Naive B cell (primary cell): ENCODE measurements at regions not wholly inside any gene's neighbourhood (a gene's known extent, or its start where the extent isn't known, plus 50 kb on each side); places are given as distances from the start of the nearest gene placed in this dataset.
A peak's percentile ranks its signal among the peaks of the same experiment; 100 is the strongest.

ENCODE experiments used
- ATAC-seq, 2 donors: fragments of 150-1000 bp; cut with Tn5 transposase; 2 replicates each; pipeline ENCODE4 v1.10.0; 2021; ENCODE audit warnings: low read depth in 2 of 2, mild to moderate bottlenecking in 2 of 2, moderate library complexity in 2 of 2
- DNase-seq: peaks from one replicate; pipeline ENCODE4 v3.0.0; 2022
- H3K27ac Mint-ChIP-seq, 6 donors: one replicate each; pipeline ENCODE4 v1.8.0; 2020 to 2022; ENCODE audit warnings: mild to moderate bottlenecking in 6 of 6, mixed read lengths in 6 of 6, moderate library complexity in 5 of 6, inconsistent platforms in 2 of 6
- H3K27me3 Mint-ChIP-seq, 3 donors: one replicate each; pipeline ENCODE4 v1.8.0; 2021 to 2022; ENCODE audit warnings: mixed read lengths in 3 of 3, mild to moderate bottlenecking in 1 of 3
- H3K36me3 Mint-ChIP-seq, 2 donors: one replicate each; pipeline ENCODE4 v1.8.0; 2020 to 2022; ENCODE audit warnings: mixed read lengths in 2 of 2, inconsistent platforms in 1 of 2, mild to moderate bottlenecking in 1 of 2
- H3K4me1 Mint-ChIP-seq, 3 donors: one replicate each; pipeline ENCODE4 v1.8.0; 2020 to 2022; ENCODE audit warnings: mixed read lengths in 3 of 3, inconsistent platforms in 1 of 3, mild to moderate bottlenecking in 1 of 3, moderate library complexity in 1 of 3
- H3K4me3 Mint-ChIP-seq, 8 donors: one replicate each; pipeline ENCODE4 v1.8.0; 2020 to 2022; ENCODE audit warnings: mild to moderate bottlenecking in 8 of 8, mixed read lengths in 8 of 8, moderate library complexity in 8 of 8, inconsistent platforms in 2 of 8
- H3K9me3 Mint-ChIP-seq, 7 donors: one replicate each; pipeline ENCODE4 v1.8.0; 2020 to 2022; ENCODE audit warnings: mixed read lengths in 7 of 7, mild to moderate bottlenecking in 5 of 7, inconsistent platforms in 2 of 7, moderate library complexity in 1 of 7

- Mint-ChIP-seq H3K36me3 (no peaks in the 10 kb centered on the region), H3K4me3 (peak overlapping the region in 2 of 8 donors; percentile 4 to 53), H3K4me1 (peaks cover 17 to 32% (median 19%) of the 10 kb centered on the region in 3 donors)
These were observed 73.5 kb upstream of the PPARA start for GRCh38 chr22:46076651-46077339.

GRCh38 chr22:46077669-46078099 is 72.6 kb upstream of the PPARA start:
- Mint-ChIP-seq H3K36me3 (no peaks in the 10 kb centered on the region), H3K4me1 (peaks cover 15 to 32% (median 17%) of the 10 kb centered on the region in 3 donors), H3K4me3 (peak overlapping the region in 2 of 8 donors; percentile 44 to 51), H3K9me3 (no peaks in the 10 kb centered on the region), H3K27ac (peak overlapping the region in 1 of 6 donors; percentile 81), H3K27me3 (no peaks in the 10 kb centered on the region)
- DNase-seq (no peak), ATAC-seq (no peak)

More at GRCh38 chr22:46076651-46077339, 73.5 kb upstream of the PPARA start:
- Mint-ChIP-seq H3K27me3 (no peaks in the 10 kb centered on the region), H3K27ac (peak overlapping the region in 1 of 6 donors; percentile 60), H3K9me3 (no peaks in the 10 kb centered on the region)
- DNase-seq (no peak), ATAC-seq (no peak)

- Mint-ChIP-seq H3K4me3 (no peak overlapping the region), H3K36me3 (no peaks in the 10 kb centered on the region), H3K4me1 (peaks cover 10 to 29% (median 12%) of the 10 kb centered on the region in 3 donors), H3K9me3 (no peaks in the 10 kb centered on the region), H3K27ac (no peak overlapping the region), H3K27me3 (no peaks in the 10 kb centered on the region)
- no peak for ATAC-seq
- no peak for DNase-seq
These were observed 71.9 kb upstream of the PPARA start for GRCh38 chr22:46078241-46079092.

- Mint-ChIP-seq H3K9me3 (no peaks in the 10 kb centered on the region), H3K4me1 (peaks cover 6 to 30% (median 10%) of the 10 kb centered on the region in 3 donors), H3K4me3 (peak overlapping the region in 1 of 8 donors; percentile 63), H3K36me3 (no peaks in the 10 kb centered on the region), H3K27ac (no peak overlapping the region), H3K27me3 (no peaks in the 10 kb centered on the region)
- no peak for ATAC-seq
- no peak for DNase-seq
These were observed 71.0 kb upstream of the PPARA start for GRCh38 chr22:46079093-46079860.

- no peak for ATAC-seq
- H3K27me3 Mint-ChIP-seq, result no peaks in the 10 kb centered on the region
- H3K4me3 Mint-ChIP-seq, result no peak overlapping the region
- H3K27ac Mint-ChIP-seq, result peak overlapping the region in 1 of 6 donors; percentile 26
- peaks cover 3 to 35% (median 8%) of the 10 kb centered on the region in 3 donors for H3K4me1 Mint-ChIP-seq
- DNase-seq, result no peak
- H3K9me3 Mint-ChIP-seq, result no peaks in the 10 kb centered on the region
- H3K36me3 Mint-ChIP-seq, result no peaks in the 10 kb centered on the region
These were observed 70.2 kb upstream of the PPARA start for GRCh38 chr22:46079861-46080821.

GRCh38 chr22:46081036-46081830 is 69.1 kb upstream of the PPARA start:
- Mint-ChIP-seq H3K27me3 (no peaks in the 10 kb centered on the region), H3K36me3 (no peaks in the 10 kb centered on the region), H3K4me1 (peaks cover 0 to 27% (median 4%) of the 10 kb centered on the region in 3 donors), H3K4me3 (no peak overlapping the region), H3K27ac (peak overlapping the region in 1 of 6 donors; percentile 26), H3K9me3 (no peaks in the 10 kb centered on the region)
- no peak for DNase-seq
- ATAC-seq, result no peak

GRCh38 chr22:46081831-46082210 is 68.5 kb upstream of the PPARA start:
- no peak for ATAC-seq
- Mint-ChIP-seq H3K27me3 (no peaks in the 10 kb centered on the region), H3K4me3 (no peak overlapping the region), H3K27ac (no peak overlapping the region), H3K36me3 (no peaks in the 10 kb centered on the region), H3K9me3 (no peaks in the 10 kb centered on the region), H3K4me1 (peaks cover 0 to 21% (median 0%) of the 10 kb centered on the region in 3 donors)
- DNase-seq, result no peak

- no peak overlapping the region for H3K4me3 Mint-ChIP-seq
- ATAC-seq, result no peak
- peaks cover 0 to 14% (median 0%) of the 10 kb centered on the region in 3 donors for H3K4me1 Mint-ChIP-seq
- H3K9me3 Mint-ChIP-seq, result no peaks in the 10 kb centered on the region
- DNase-seq, result no peak
- H3K36me3 Mint-ChIP-seq, result no peaks in the 10 kb centered on the region
- no peaks in the 10 kb centered on the region for H3K27me3 Mint-ChIP-seq
- H3K27ac Mint-ChIP-seq, result no peak overlapping the region
These were observed 67.7 kb upstream of the PPARA start for GRCh38 chr22:46082633-46083032.

- no peak for DNase-seq
- Mint-ChIP-seq H3K36me3 (no peaks in the 10 kb centered on the region), H3K27me3 (no peaks in the 10 kb centered on the region), H3K4me1 (peaks cover 0 to 14% (median 0%) of the 10 kb centered on the region in 3 donors), H3K4me3 (no peak overlapping the region), H3K27ac (no peak overlapping the region), H3K9me3 (no peaks in the 10 kb centered on the region)
- no peak for ATAC-seq
These were observed 66.7 kb upstream of the PPARA start for GRCh38 chr22:46083383-46084350.

- DNase-seq, result no peak
- no peaks in the 10 kb centered on the region for H3K9me3 Mint-ChIP-seq
These were observed 66.0 kb upstream of the PPARA start for GRCh38 chr22:46084376-46084775.

More at GRCh38 chr22:46084376-46084775, 66.0 kb upstream of the PPARA start:
- H3K27me3 Mint-ChIP-seq, result no peaks in the 10 kb centered on the region
- no peak overlapping the region for H3K4me3 Mint-ChIP-seq
- H3K4me1 Mint-ChIP-seq, result peaks cover 0 to 14% (median 0%) of the 10 kb centered on the region in 3 donors
- no peaks in the 10 kb centered on the region for H3K36me3 Mint-ChIP-seq
- H3K27ac Mint-ChIP-seq, result no peak overlapping the region
- ATAC-seq, result no peak
